WTC11 (cell line): ENCODE measurements at regions not wholly inside any gene's neighbourhood (a gene's known extent, or its start where the extent isn't known, plus 50 kb on each side); places are given as distances from the start of the nearest gene placed in this dataset.

Source experiments
- ATAC-seq: fragments of 200-7000 bp; cut with Tn5 transposase; 2 replicates; pipeline ENCODE4 v1.10.0; 2021; ENCODE audit warnings: mild to moderate bottlenecking, moderate library complexity
- CTCF ChIA-PET: fragments of 300-600 bp; sonication (Branson Sonifier 250); formaldehyde crosslinking; loops from one replicate; lab custom pipeline; 2021; ENCODE audit warnings: antibody characterized with exemption; lab: Charles Lee
- POLR2A ChIA-PET: fragments of 350-600 bp; sonication (Branson Sonifier 250); formaldehyde crosslinking; loops from one replicate; lab custom pipeline; 2021; ENCODE audit warnings: antibody characterized with exemption; lab: Charles Lee
- DNase-seq: peaks from one replicate; pipeline ENCODE4 v3.0.0; 2021; ENCODE audit warnings: low spot score
- H3K27ac Mint-ChIP-seq: 2 replicates; pipeline ENCODE4 v1.8.0; 2021; ENCODE audit warnings: mixed read lengths
- H3K27me3 Mint-ChIP-seq: 2 replicates; pipeline ENCODE4 v1.8.0; 2021; ENCODE audit warnings: low read depth, mild to moderate bottlenecking, moderate library complexity, mixed read lengths
- H3K36me3 Mint-ChIP-seq: 2 replicates; pipeline ENCODE4 v1.8.0; 2021; ENCODE audit warnings: mixed read lengths
- H3K4me1 Mint-ChIP-seq: 2 replicates; pipeline ENCODE4 v1.8.0; 2022; ENCODE audit warnings: mixed read lengths
- H3K4me3 Mint-ChIP-seq: 2 replicates; pipeline ENCODE4 v1.8.0; 2021; ENCODE audit warnings: mild to moderate bottlenecking, moderate library complexity, mixed read lengths
- H3K9me3 Mint-ChIP-seq: 2 replicates; pipeline ENCODE4 v1.8.0; 2021; ENCODE audit warnings: mixed read lengths
- ARID4B ChIP-seq: sonication (generic); formaldehyde crosslinking; IDR thresholded peaks from 2 replicates; pipeline ENCODE4 v1.8.0; 2023; ENCODE audit warnings: missing genetic modification reagents, mild to moderate bottlenecking, borderline replicate concordance
- CREB1 ChIP-seq: sonication (generic); formaldehyde crosslinking; IDR thresholded peaks from 2 replicates; pipeline ENCODE4 v1.8.0; 2023; ENCODE audit warnings: mild to moderate bottlenecking, missing genetic modification reagents
- E2F4 ChIP-seq: sonication (generic); formaldehyde crosslinking; IDR thresholded peaks from 2 replicates; pipeline ENCODE4 v1.8.1; 2022; ENCODE audit warnings: low read depth, mild to moderate bottlenecking, moderate library complexity, missing genetic modification reagents, borderline replicate concordance
- ESRRA ChIP-seq: sonication (generic); formaldehyde crosslinking; IDR thresholded peaks from 2 replicates; pipeline ENCODE4 v1.8.1; 2022; ENCODE audit warnings: mild to moderate bottlenecking, missing genetic modification reagents, borderline replicate concordance
- FOXJ3 ChIP-seq: sonication (generic); formaldehyde crosslinking; IDR thresholded peaks from 2 replicates; pipeline ENCODE4 v1.9.0; 2021; ENCODE audit warnings: missing genetic modification reagents, mild to moderate bottlenecking, borderline replicate concordance
- FOXP1 ChIP-seq: sonication (generic); formaldehyde crosslinking; IDR thresholded peaks from 2 replicates; pipeline ENCODE4 v1.8.0; 2022; ENCODE audit warnings: missing genetic modification reagents, mild to moderate bottlenecking, moderate library complexity, borderline replicate concordance
- GRHL2 ChIP-seq: fragments of 250-450 bp; sonication (Bioruptor Pico); IDR thresholded peaks from 2 replicates; pipeline ENCODE4 v1.8.0; 2022; ENCODE audit warnings: mild to moderate bottlenecking, moderate library complexity; ENCODE audit not compliant: insufficient replicate concordance, severe bottlenecking
- HMGXB4 ChIP-seq: sonication (generic); formaldehyde crosslinking; IDR thresholded peaks from 2 replicates; pipeline ENCODE4 v1.8.1; 2023; ENCODE audit warnings: mild to moderate bottlenecking, moderate library complexity, missing genetic modification reagents
- MLX ChIP-seq: sonication (generic); formaldehyde crosslinking; IDR thresholded peaks from 2 replicates; pipeline ENCODE4 v1.8.1; 2023; ENCODE audit warnings: mild to moderate bottlenecking, missing genetic modification reagents, moderate library complexity
- NFE2L1 ChIP-seq: sonication (generic); formaldehyde crosslinking; IDR thresholded peaks from 2 replicates; pipeline ENCODE4 v1.8.1; 2023; ENCODE audit warnings: missing genetic modification reagents
- PRRX2 ChIP-seq: fragments of 250-450 bp; sonication (Bioruptor Pico); IDR thresholded peaks from 2 replicates; pipeline ENCODE4 v1.8.0; 2021; ENCODE audit warnings: mild to moderate bottlenecking
- RELA ChIP-seq: sonication (generic); formaldehyde crosslinking; IDR thresholded peaks from 2 replicates; pipeline ENCODE4 v1.8.1; 2022; ENCODE audit warnings: missing genetic modification reagents, mild to moderate bottlenecking, borderline replicate concordance
- TEAD4 ChIP-seq: sonication (generic); formaldehyde crosslinking; IDR thresholded peaks from 2 replicates; pipeline ENCODE4 v1.8.0; 2022; ENCODE audit warnings: mild to moderate bottlenecking, missing genetic modification reagents
- TP53 ChIP-seq: sonication (generic); formaldehyde crosslinking; IDR thresholded peaks from 2 replicates; pipeline ENCODE4 v1.8.1; 2023; ENCODE audit warnings: mild to moderate bottlenecking, missing genetic modification reagents
- USF1 ChIP-seq: sonication (generic); formaldehyde crosslinking; IDR thresholded peaks from 2 replicates; pipeline ENCODE4 v1.8.0; 2022; ENCODE audit warnings: mild to moderate bottlenecking, missing genetic modification reagents
- ZNF121 ChIP-seq: sonication (generic); formaldehyde crosslinking; IDR thresholded peaks from 2 replicates; pipeline ENCODE4 v1.8.0; 2023; ENCODE audit warnings: missing genetic modification reagents
- ZNF396 ChIP-seq: fragments of 250-450 bp; sonication (Bioruptor Pico); IDR thresholded peaks from 2 replicates; pipeline ENCODE4 v1.8.0; 2021; ENCODE audit warnings: mild to moderate bottlenecking, moderate library complexity, borderline replicate concordance
- ZNF416 ChIP-seq: fragments of 250-450 bp; sonication (Bioruptor Pico); IDR thresholded peaks from 2 replicates; pipeline ENCODE4 v1.9.0; 2021; ENCODE audit warnings: mild to moderate bottlenecking, inconsistent platforms
- ZNF671 ChIP-seq: fragments of 250-450 bp; sonication (Bioruptor Pico); IDR thresholded peaks from 2 replicates; pipeline ENCODE4 v1.8.0; 2021; ENCODE audit warnings: mild to moderate bottlenecking
- TF ChIP-seq, protein P1 (sequence below): sonication (generic); formaldehyde crosslinking; IDR thresholded peaks from 2 replicates; pipeline ENCODE4 v1.8.1; 2022; ENCODE audit warnings: mild to moderate bottlenecking, missing genetic modification reagents, moderate library complexity, borderline replicate concordance
- TF ChIP-seq, protein P2 (sequence below): sonication (generic); formaldehyde crosslinking; IDR thresholded peaks from 2 replicates; pipeline ENCODE4 v1.8.1; 2023; ENCODE audit warnings: mild to moderate bottlenecking, missing genetic modification reagents
- TF ChIP-seq, protein P3 (sequence below): sonication (generic); formaldehyde crosslinking; IDR thresholded peaks from 2 replicates; pipeline ENCODE4 v1.8.0; 2022; ENCODE audit warnings: mild to moderate bottlenecking, missing genetic modification reagents
- TF ChIP-seq, protein P4 (sequence below): sonication (generic); formaldehyde crosslinking; IDR thresholded peaks from 2 replicates; pipeline ENCODE4 v1.8.1; 2023; ENCODE audit warnings: mild to moderate bottlenecking, missing genetic modification reagents

DNA sequence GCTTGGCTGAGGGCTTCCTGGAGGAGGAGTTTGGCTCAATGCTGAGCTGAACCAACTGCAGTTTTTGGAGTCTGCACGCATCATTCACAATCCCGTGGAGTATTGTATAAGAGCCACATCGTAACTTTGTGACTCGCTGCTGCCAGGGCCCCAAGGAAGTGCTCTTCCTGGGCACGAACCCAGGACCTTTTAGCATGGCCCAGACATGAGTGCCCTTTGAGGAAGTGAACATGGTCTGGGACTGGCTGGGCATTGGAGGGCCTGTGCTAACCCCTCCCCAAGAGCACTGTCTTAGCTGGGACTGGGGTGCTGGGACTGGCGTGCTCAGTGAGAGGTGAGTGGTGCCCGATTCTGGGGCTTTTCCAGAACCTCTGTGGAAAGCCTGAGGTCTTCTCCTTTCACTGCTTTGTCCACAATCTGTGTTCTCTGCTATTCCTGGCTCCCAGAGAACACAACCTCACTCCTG is 88.6 kb downstream of the LIPG start (continued):
- TF ChIP-seq, protein P1, sequence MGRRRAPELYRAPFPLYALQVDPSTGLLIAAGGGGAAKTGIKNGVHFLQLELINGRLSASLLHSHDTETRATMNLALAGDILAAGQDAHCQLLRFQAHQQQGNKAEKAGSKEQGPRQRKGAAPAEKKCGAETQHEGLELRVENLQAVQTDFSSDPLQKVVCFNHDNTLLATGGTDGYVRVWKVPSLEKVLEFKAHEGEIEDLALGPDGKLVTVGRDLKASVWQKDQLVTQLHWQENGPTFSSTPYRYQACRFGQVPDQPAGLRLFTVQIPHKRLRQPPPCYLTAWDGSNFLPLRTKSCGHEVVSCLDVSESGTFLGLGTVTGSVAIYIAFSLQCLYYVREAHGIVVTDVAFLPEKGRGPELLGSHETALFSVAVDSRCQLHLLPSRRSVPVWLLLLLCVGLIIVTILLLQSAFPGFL (CRISPR knock-in tag), result no peak
- TF ChIP-seq RELA (CRISPR knock-in tag) (no peak), ZNF121 (CRISPR knock-in tag) (no peak), ZNF416 (CRISPR knock-in tag) (no peak), ESRRA (no peak), USF1 (CRISPR knock-in tag) (no peak), ZNF396 (no peak), FOXP1 (CRISPR knock-in tag) (no peak), FOXJ3 (CRISPR knock-in tag) (no peak), TP53 (CRISPR knock-in tag) (no peak), TEAD4 (CRISPR knock-in tag) (no peak), PRRX2 (no peak)
- TF ChIP-seq, all 79 proteins: peak for 0

GRCh38 chr18:49648811-49649210 is 87.0 kb downstream of the LIPG start:
- no peak for DNase-seq
- no peak overlapping the region for H3K4me3 Mint-ChIP-seq
- TF ChIP-seq, protein P2, sequence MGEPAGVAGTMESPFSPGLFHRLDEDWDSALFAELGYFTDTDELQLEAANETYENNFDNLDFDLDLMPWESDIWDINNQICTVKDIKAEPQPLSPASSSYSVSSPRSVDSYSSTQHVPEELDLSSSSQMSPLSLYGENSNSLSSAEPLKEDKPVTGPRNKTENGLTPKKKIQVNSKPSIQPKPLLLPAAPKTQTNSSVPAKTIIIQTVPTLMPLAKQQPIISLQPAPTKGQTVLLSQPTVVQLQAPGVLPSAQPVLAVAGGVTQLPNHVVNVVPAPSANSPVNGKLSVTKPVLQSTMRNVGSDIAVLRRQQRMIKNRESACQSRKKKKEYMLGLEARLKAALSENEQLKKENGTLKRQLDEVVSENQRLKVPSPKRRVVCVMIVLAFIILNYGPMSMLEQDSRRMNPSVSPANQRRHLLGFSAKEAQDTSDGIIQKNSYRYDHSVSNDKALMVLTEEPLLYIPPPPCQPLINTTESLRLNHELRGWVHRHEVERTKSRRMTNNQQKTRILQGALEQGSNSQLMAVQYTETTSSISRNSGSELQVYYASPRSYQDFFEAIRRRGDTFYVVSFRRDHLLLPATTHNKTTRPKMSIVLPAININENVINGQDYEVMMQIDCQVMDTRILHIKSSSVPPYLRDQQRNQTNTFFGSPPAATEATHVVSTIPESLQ (CRISPR knock-in tag), result no peak
- no peak for TF ChIP-seq NFE2L1 (CRISPR knock-in tag)
- TF ChIP-seq, protein P3, sequence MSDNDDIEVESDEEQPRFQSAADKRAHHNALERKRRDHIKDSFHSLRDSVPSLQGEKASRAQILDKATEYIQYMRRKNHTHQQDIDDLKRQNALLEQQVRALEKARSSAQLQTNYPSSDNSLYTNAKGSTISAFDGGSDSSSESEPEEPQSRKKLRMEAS (CRISPR knock-in tag), result no peak
- TF ChIP-seq HMGXB4 (CRISPR knock-in tag), result no peak
- TF ChIP-seq TP53 (CRISPR knock-in tag), result no peak
- no peak for TF ChIP-seq ZNF396
- TF ChIP-seq, protein P4, sequence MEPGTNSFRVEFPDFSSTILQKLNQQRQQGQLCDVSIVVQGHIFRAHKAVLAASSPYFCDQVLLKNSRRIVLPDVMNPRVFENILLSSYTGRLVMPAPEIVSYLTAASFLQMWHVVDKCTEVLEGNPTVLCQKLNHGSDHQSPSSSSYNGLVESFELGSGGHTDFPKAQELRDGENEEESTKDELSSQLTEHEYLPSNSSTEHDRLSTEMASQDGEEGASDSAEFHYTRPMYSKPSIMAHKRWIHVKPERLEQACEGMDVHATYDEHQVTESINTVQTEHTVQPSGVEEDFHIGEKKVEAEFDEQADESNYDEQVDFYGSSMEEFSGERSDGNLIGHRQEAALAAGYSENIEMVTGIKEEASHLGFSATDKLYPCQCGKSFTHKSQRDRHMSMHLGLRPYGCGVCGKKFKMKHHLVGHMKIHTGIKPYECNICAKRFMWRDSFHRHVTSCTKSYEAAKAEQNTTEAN, result no peak
- TF ChIP-seq GRHL2 (CRISPR knock-in tag), result no peak
- TF ChIP-seq ARID4B, result no peak
- no peak for TF ChIP-seq CREB1 (CRISPR knock-in tag)
- no peak for TF ChIP-seq E2F4 (CRISPR knock-in tag)
- TF ChIP-seq ZNF671 (CRISPR knock-in tag), result no peak
- TF ChIP-seq FOXP1 (CRISPR knock-in tag), result no peak
- no peak for TF ChIP-seq MLX (CRISPR knock-in tag)

More at GRCh38 chr18:49648811-49649210, 87.0 kb downstream of the LIPG start:
- Mint-ChIP-seq H3K27ac (no peak overlapping the region), H3K4me1 (peaks cover 14% of the 10 kb centered on the region), H3K9me3 (no peaks in the 10 kb centered on the region), H3K27me3 (no peaks in the 10 kb centered on the region), H3K36me3 (no peaks in the 10 kb centered on the region)
- ATAC-seq, result no peak
- CTCF ChIA-PET, result interaction anchor here (0.6 to 1.9 kb wide), 6 partner anchors 8 to 210 kb away, joined by 3 to 4 read pairs (median 4); no protein-coding TSS in a partner anchor
- POLR2A ChIA-PET, result no interaction called here
